ENCODE measurements at regions not wholly inside any gene's neighbourhood (a gene's known extent, or its start where the extent isn't known, plus 50 kb on each side); places are given as distances from the start of the nearest gene placed in this dataset.

DNA sequence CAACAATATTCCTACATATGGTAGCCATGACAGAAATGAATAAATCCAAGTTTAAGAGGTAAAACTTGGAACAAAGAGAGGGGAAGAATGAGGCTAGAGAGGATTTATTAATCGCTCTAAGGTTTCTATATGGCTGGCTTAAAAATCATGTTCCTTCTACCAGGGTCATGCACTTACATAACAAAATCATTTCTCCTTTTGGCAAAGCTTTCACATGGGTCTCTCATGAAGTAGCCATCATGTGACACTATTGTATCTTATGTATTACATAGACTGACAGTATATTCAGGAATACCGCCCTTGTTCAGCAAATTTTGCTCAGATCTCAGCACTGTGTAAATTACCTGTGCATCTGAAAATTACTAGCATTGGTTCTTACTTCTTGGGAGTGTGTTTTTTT is 1554.5 kb upstream of the SLC39A10 start:
- TF ChIP-seq, protein P1, sequence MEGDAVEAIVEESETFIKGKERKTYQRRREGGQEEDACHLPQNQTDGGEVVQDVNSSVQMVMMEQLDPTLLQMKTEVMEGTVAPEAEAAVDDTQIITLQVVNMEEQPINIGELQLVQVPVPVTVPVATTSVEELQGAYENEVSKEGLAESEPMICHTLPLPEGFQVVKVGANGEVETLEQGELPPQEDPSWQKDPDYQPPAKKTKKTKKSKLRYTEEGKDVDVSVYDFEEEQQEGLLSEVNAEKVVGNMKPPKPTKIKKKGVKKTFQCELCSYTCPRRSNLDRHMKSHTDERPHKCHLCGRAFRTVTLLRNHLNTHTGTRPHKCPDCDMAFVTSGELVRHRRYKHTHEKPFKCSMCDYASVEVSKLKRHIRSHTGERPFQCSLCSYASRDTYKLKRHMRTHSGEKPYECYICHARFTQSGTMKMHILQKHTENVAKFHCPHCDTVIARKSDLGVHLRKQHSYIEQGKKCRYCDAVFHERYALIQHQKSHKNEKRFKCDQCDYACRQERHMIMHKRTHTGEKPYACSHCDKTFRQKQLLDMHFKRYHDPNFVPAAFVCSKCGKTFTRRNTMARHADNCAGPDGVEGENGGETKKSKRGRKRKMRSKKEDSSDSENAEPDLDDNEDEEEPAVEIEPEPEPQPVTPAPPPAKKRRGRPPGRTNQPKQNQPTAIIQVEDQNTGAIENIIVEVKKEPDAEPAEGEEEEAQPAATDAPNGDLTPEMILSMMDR (conservative IDR thresholded peaks at IDR 0.05; ENCODE audit: low read length) = no peak
- no peak for TF ChIP-seq EZH2phosphoT487 (IDR thresholded peaks at IDR 0.05; ENCODE audit: borderline replicate concordance, low read depth, low read length)
